SK-N-SH treated with all-trans-retinoic acid at 6 μM for 48 hours (cell line): ENCODE measurements at regions not wholly inside any gene's neighbourhood (a gene's known extent, or its start where the extent isn't known, plus 50 kb on each side); places are given as distances from the start of the nearest gene placed in this dataset.

Source experiments
- ATAC-seq: fragments of 200-7000 bp; cut with Tn5 transposase; 3 replicates; pipeline ENCODE4 v1.9.1; 2020; ENCODE audit warnings: mild to moderate bottlenecking, moderate library complexity
- BACH2 ChIP-seq: fragments of 250-450 bp; sonication (Bioruptor Pico); IDR thresholded peaks from 2 replicates; pipeline ENCODE4 v1.9.0; 2021; ENCODE audit warnings: mild to moderate bottlenecking, borderline replicate concordance
- CSDC2 ChIP-seq: fragments of 250-450 bp; sonication (Bioruptor Pico); IDR thresholded peaks from 2 replicates; pipeline ENCODE4 v1.5.0; 2020; ENCODE audit warnings: mild to moderate bottlenecking, moderate library complexity
- CSRNP3 ChIP-seq: fragments of 250-450 bp; sonication (Bioruptor Pico); IDR thresholded peaks from 2 replicates; pipeline ENCODE4 v1.5.1; 2021; ENCODE audit warnings: mild to moderate bottlenecking, moderate library complexity
- ESRRG ChIP-seq: fragments of 250-450 bp; sonication (Bioruptor Pico); IDR thresholded peaks from 2 replicates; pipeline ENCODE4 v1.6.1; 2021; ENCODE audit warnings: mild to moderate bottlenecking
- GLIS3 ChIP-seq: fragments of 250-450 bp; sonication (Bioruptor Pico); IDR thresholded peaks from 2 replicates; pipeline ENCODE4 v1.5.0; 2020; ENCODE audit warnings: mild to moderate bottlenecking, moderate library complexity
- ISL1 ChIP-seq: fragments of 250-450 bp; sonication (Bioruptor Pico); IDR thresholded peaks from 2 replicates; pipeline ENCODE4 v2.1.2; 2022; ENCODE audit warnings: mild to moderate bottlenecking, moderate library complexity
- OSR1 ChIP-seq: fragments of 250-450 bp; sonication (Bioruptor Pico); IDR thresholded peaks from 2 replicates; pipeline ENCODE4 v1.8.0; 2022; ENCODE audit warnings: moderate library complexity, mild to moderate bottlenecking, inconsistent platforms
- PPARA ChIP-seq: fragments of 250-450 bp; sonication (Bioruptor Pico); IDR thresholded peaks from 2 replicates; pipeline ENCODE4 v1.5.0; 2020; ENCODE audit warnings: mild to moderate bottlenecking, borderline replicate concordance
- SNAI2 ChIP-seq: fragments of 250-450 bp; sonication (Bioruptor Pico); IDR thresholded peaks from 2 replicates; pipeline ENCODE4 v1.5.0; 2020; ENCODE audit warnings: mild to moderate bottlenecking, moderate library complexity
- TCF4 ChIP-seq: fragments of 250-450 bp; sonication (Bioruptor Pico); IDR thresholded peaks from 2 replicates; pipeline ENCODE4 v1.8.0; 2021; ENCODE audit warnings: mild to moderate bottlenecking, moderate library complexity, borderline replicate concordance
- TOX ChIP-seq: fragments of 250-450 bp; sonication (Bioruptor Pico); IDR thresholded peaks from 2 replicates; pipeline ENCODE4 v1.8.0; 2021; ENCODE audit warnings: mild to moderate bottlenecking, moderate library complexity, borderline replicate concordance
- ZC3H10 ChIP-seq: fragments of 250-450 bp; sonication (Bioruptor Pico); IDR thresholded peaks from 2 replicates; pipeline ENCODE4 v1.5.1; 2021; ENCODE audit warnings: mild to moderate bottlenecking, moderate library complexity
- ZFP3 ChIP-seq: fragments of 250-450 bp; sonication (Bioruptor Pico); IDR thresholded peaks from 2 replicates; pipeline ENCODE4 v1.5.0; 2020; ENCODE audit warnings: mild to moderate bottlenecking, moderate library complexity
- ZNF70 ChIP-seq: fragments of 450-650 bp; formaldehyde crosslinking; IDR thresholded peaks from 2 replicates; pipeline ENCODE4 v1.5.0; 2020; ENCODE audit warnings: mild to moderate bottlenecking, moderate library complexity
- ZNF8 ChIP-seq: fragments of 450-650 bp; formaldehyde crosslinking; IDR thresholded peaks from 2 replicates; pipeline ENCODE4 v1.5.0; 2020; ENCODE audit warnings: mild to moderate bottlenecking, moderate library complexity
- TF ChIP-seq, protein P1 (sequence below): fragments of 250-450 bp; sonication (Bioruptor Pico); IDR thresholded peaks from 2 replicates; pipeline ENCODE4 v1.5.1; 2020; ENCODE audit warnings: low read depth, mild to moderate bottlenecking, moderate library complexity
- TF ChIP-seq, protein P2 (sequence below): fragments of 250-450 bp; sonication (Bioruptor Pico); IDR thresholded peaks from 2 replicates; pipeline ENCODE4 v1.8.0; 2020; ENCODE audit warnings: mild to moderate bottlenecking, moderate library complexity, borderline replicate concordance
- TF ChIP-seq, protein P3 (sequence below): fragments of 250-450 bp; sonication (Bioruptor Pico); IDR thresholded peaks from 2 replicates; pipeline ENCODE4 v1.8.0; 2021; ENCODE audit warnings: low read depth, mild to moderate bottlenecking, moderate library complexity, borderline replicate concordance
- TF ChIP-seq, protein P4 (sequence below): fragments of 250-450 bp; sonication (Bioruptor Pico); IDR thresholded peaks from 2 replicates; pipeline ENCODE4 v1.5.0; 2020; ENCODE audit warnings: mild to moderate bottlenecking, moderate library complexity

DNA sequence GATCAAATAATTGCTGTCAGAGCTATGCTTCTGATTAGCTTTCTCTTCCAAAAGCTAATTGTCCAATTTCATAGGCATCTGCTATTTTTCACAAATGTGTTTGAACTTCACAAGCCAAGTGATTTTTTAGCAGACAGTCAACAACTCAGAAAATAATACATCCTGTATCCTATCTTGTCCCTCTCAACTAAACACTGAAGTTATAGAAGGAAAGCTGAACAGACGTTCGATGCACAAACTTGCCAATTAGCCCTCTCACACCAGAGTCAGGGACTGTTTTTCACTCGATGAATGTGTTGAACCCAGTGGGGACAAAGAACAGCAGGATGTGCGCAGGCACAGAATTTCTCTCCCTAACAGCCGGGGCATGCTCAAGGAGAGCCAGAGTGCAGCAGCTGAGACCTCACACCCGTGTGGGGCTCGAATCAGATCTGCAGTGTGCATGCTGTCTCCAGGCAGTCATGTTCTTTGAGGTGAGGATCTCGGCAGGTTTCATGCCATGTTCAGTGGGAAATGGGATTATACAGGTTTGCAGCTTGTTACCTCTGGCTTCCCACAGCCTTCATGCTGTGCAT lies 246.7 kb upstream of the SDK2 start:
- no peak for TF ChIP-seq ESRRG (CRISPR knock-in tag)
- TF ChIP-seq, all 23 proteins: peak for 0
- no peak for ATAC-seq

- ATAC-seq = no peak
- TF ChIP-seq TOX = no peak
- TF ChIP-seq ZNF8 (CRISPR knock-in tag) = no peak
- TF ChIP-seq OSR1 = no peak
- TF ChIP-seq BACH2 (CRISPR knock-in tag) = no peak
- TF ChIP-seq TCF4 (CRISPR knock-in tag) = no peak
- TF ChIP-seq, protein P1, sequence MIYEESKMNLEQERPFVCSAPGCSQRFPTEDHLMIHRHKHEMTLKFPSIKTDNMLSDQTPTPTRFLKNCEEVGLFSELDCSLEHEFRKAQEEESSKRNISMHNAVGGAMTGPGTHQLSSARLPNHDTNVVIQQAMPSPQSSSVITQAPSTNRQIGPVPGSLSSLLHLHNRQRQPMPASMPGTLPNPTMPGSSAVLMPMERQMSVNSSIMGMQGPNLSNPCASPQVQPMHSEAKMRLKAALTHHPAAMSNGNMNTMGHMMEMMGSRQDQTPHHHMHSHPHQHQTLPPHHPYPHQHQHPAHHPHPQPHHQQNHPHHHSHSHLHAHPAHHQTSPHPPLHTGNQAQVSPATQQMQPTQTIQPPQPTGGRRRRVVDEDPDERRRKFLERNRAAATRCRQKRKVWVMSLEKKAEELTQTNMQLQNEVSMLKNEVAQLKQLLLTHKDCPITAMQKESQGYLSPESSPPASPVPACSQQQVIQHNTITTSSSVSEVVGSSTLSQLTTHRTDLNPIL = no peak
- TF ChIP-seq PPARA (CRISPR knock-in tag) = no peak
- TF ChIP-seq SNAI2 = no peak
- TF ChIP-seq GLIS3 (CRISPR knock-in tag) = no peak
- no peak for TF ChIP-seq CSDC2 (CRISPR knock-in tag)
- no peak for TF ChIP-seq ZC3H10
- no peak for TF ChIP-seq ISL1 (CRISPR knock-in tag)
- no peak for TF ChIP-seq ZFP3 (CRISPR knock-in tag)
- TF ChIP-seq ZNF70 (CRISPR knock-in tag) = no peak
- TF ChIP-seq CSRNP3 (CRISPR knock-in tag) = no peak
- TF ChIP-seq, protein P2, sequence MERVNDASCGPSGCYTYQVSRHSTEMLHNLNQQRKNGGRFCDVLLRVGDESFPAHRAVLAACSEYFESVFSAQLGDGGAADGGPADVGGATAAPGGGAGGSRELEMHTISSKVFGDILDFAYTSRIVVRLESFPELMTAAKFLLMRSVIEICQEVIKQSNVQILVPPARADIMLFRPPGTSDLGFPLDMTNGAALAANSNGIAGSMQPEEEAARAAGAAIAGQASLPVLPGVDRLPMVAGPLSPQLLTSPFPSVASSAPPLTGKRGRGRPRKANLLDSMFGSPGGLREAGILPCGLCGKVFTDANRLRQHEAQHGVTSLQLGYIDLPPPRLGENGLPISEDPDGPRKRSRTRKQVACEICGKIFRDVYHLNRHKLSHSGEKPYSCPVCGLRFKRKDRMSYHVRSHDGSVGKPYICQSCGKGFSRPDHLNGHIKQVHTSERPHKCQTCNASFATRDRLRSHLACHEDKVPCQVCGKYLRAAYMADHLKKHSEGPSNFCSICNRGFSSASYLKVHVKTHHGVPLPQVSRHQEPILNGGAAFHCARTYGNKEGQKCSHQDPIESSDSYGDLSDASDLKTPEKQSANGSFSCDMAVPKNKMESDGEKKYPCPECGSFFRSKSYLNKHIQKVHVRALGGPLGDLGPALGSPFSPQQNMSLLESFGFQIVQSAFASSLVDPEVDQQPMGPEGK (CRISPR knock-in tag) = no peak
Observed at GRCh38 chr17:73895157-73895556, 250.9 kb upstream of the SDK2 start.

GRCh38 chr17:73896966-73897365 lies 252.7 kb upstream of the SDK2 start:
- no peak for ATAC-seq
- TF ChIP-seq ESRRG (CRISPR knock-in tag) (no peak), TOX (no peak), OSR1 (no peak), ISL1 (CRISPR knock-in tag) (no peak), ZFP3 (CRISPR knock-in tag) (no peak), CSDC2 (CRISPR knock-in tag) (no peak)
- TF ChIP-seq, protein P3, sequence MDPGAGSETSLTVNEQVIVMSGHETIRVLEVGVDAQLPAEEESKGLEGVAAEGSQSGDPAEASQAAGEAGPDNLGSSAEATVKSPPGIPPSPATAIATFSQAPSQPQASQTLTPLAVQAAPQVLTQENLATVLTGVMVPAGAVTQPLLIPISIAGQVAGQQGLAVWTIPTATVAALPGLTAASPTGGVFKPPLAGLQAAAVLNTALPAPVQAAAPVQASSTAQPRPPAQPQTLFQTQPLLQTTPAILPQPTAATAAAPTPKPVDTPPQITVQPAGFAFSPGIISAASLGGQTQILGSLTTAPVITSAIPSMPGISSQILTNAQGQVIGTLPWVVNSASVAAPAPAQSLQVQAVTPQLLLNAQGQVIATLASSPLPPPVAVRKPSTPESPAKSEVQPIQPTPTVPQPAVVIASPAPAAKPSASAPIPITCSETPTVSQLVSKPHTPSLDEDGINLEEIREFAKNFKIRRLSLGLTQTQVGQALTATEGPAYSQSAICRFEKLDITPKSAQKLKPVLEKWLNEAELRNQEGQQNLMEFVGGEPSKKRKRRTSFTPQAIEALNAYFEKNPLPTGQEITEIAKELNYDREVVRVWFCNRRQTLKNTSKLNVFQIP (CRISPR knock-in tag) = no peak
- TF ChIP-seq, protein P2 (CRISPR knock-in tag) = no peak
- TF ChIP-seq, protein P1 = no peak
- TF ChIP-seq, protein P4, sequence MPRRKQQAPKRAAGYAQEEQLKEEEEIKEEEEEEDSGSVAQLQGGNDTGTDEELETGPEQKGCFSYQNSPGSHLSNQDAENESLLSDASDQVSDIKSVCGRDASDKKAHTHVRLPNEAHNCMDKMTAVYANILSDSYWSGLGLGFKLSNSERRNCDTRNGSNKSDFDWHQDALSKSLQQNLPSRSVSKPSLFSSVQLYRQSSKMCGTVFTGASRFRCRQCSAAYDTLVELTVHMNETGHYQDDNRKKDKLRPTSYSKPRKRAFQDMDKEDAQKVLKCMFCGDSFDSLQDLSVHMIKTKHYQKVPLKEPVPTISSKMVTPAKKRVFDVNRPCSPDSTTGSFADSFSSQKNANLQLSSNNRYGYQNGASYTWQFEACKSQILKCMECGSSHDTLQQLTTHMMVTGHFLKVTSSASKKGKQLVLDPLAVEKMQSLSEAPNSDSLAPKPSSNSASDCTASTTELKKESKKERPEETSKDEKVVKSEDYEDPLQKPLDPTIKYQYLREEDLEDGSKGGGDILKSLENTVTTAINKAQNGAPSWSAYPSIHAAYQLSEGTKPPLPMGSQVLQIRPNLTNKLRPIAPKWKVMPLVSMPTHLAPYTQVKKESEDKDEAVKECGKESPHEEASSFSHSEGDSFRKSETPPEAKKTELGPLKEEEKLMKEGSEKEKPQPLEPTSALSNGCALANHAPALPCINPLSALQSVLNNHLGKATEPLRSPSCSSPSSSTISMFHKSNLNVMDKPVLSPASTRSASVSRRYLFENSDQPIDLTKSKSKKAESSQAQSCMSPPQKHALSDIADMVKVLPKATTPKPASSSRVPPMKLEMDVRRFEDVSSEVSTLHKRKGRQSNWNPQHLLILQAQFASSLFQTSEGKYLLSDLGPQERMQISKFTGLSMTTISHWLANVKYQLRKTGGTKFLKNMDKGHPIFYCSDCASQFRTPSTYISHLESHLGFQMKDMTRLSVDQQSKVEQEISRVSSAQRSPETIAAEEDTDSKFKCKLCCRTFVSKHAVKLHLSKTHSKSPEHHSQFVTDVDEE (CRISPR knock-in tag) = no peak
